Epithelial cell of proximal tubule (primary cell): ENCODE measurements at regions not wholly inside any gene's neighbourhood (a gene's known extent, or its start where the extent isn't known, plus 50 kb on each side); places are given as distances from the start of the nearest gene placed in this dataset.

Experiments
- DNase-seq: peaks from one replicate; pipeline ENCODE4 v3.0.0-alpha.2; 2011; ENCODE audit warnings: low read depth
- H3K4me3 ChIP-seq: 2 replicates; pipeline ENCODE4 v1.5.1; 2011; ENCODE audit warnings: low read depth, mild to moderate bottlenecking, low read length
- CTCF ChIP-seq: conservative IDR thresholded peaks from 2 replicates; pipeline ENCODE4 v1.5.1; 2012; ENCODE audit warnings: low read depth, mild to moderate bottlenecking, low read length

GRCh38 chr4:136025540-136025939 lies 1506.8 kb downstream of the PCDH18 start:
- no peak for DNase-seq
- H3K4me3 ChIP-seq: no peak overlapping the region
- TF ChIP-seq CTCF: no peak

GRCh38 chr4:136017556-136017955 lies 1514.7 kb downstream of the PCDH18 start:
- no peak for TF ChIP-seq CTCF
- H3K4me3 ChIP-seq: no peak overlapping the region
- no peak for DNase-seq

GRCh38 chr4:136012220-136012619 lies 1520.1 kb downstream of the PCDH18 start:
- DNase-seq: no peak
- H3K4me3 ChIP-seq: no peak overlapping the region
- TF ChIP-seq CTCF: no peak

- DNase-seq: no peak
- H3K4me3 ChIP-seq: no peak overlapping the region
- no peak for TF ChIP-seq CTCF
Measured at GRCh38 chr4:136009258-136009832, 1522.9 kb downstream of the PCDH18 start.

- TF ChIP-seq CTCF: no peak
- DNase-seq: no peak
- no peak overlapping the region for H3K4me3 ChIP-seq
Measured at GRCh38 chr4:136007991-136008390, 1524.3 kb downstream of the PCDH18 start.

- DNase-seq: no peak
- TF ChIP-seq CTCF: no peak
- no peak overlapping the region for H3K4me3 ChIP-seq
Measured at GRCh38 chr4:136002316-136002715, 1530.0 kb downstream of the PCDH18 start.

- H3K4me3 ChIP-seq: no peak overlapping the region
- DNase-seq: no peak
- no peak for TF ChIP-seq CTCF
Measured at GRCh38 chr4:136001791-136002190, 1530.5 kb downstream of the PCDH18 start.
